ENCODE measurements at regions not wholly inside any gene's neighbourhood (a gene's known extent, or its start where the extent isn't known, plus 50 kb on each side); places are given as distances from the start of the nearest gene placed in this dataset.

- TF ChIP-seq POLR2A (IDR thresholded peaks at IDR 0.05; ENCODE audit: low read length) (no peak), GATA1 (IDR thresholded peaks at IDR 0.05; ENCODE audit: low read depth, low read length) (no peak)
Observed at GRCh38 chr6:14887986-14888574, 357.8 kb upstream of the JARID2 start.

Data from erythroblast (primary cell).